HepG2 (cell line): ENCODE measurements at regions not wholly inside any gene's neighbourhood (a gene's known extent, or its start where the extent isn't known, plus 50 kb on each side); places are given as distances from the start of the nearest gene placed in this dataset.
A peak's percentile ranks its signal among the peaks of the same experiment; 100 is the strongest.

Experiments used
- ATAC-seq: fragments of 200-7000 bp; cut with Tn5 transposase; 3 replicates; pipeline ENCODE4 v1.9.1; 2020; ENCODE audit warnings: mild to moderate bottlenecking, moderate library complexity
- BruUV-seq: library from RNA; stranded (reverse); fragments of 400-500 nt; replicated peaks from 2 replicates; lab custom pipeline; 2021; lab: Mats Ljungman, UMichigan
- CTCF ChIA-PET: fragments of 300-600 bp; formaldehyde crosslinking; extraction: SDS; loops from one replicate; lab custom pipeline; 2021; ENCODE audit warnings: low total read pairs, inconsistent platforms, low intra/inter-chr PET ratio; lab: Yijun Ruan, JAX
- POLR2A ChIA-PET: fragments of 350-600 bp; sonication (Branson Sonifier 250); formaldehyde crosslinking; loops from one replicate; lab custom pipeline; 2020; ENCODE audit warnings: antibody characterized with exemption, inconsistent platforms; lab: Yijun Ruan, JAX
- DNase-seq: peaks from one replicate; pipeline ENCODE4 v3.0.0-alpha.2; 2015; ENCODE audit warnings: low spot score
- FAIRE-seq: peaks from 3 replicates; lab custom pipeline; 2011; peaks lifted over from hg19 to GRCh38; lab: Jason Lieb, UNC
- H2AFZ ChIP-seq: one replicate; pipeline ENCODE4 v1.6.1; 2011; ENCODE audit warnings: low read length, inconsistent platforms
- H3K27ac ChIP-seq: fragments of 300-600 bp; 3 replicates; pipeline ENCODE4 v1.8.0; 2011; ENCODE audit warnings: mixed run types, mild to moderate bottlenecking, mixed read lengths, low read length, inconsistent platforms; ENCODE audit not compliant: insufficient read depth; ENCODE audit errors: extremely low read length
- H3K27me3 ChIP-seq, 2 experiments: fragments of 200-600 bp in 1 of 2; 2 replicates in 1 of 2; 3 replicates in 1 of 2; pipeline versions ENCODE4 v1.6.0 to v1.8.0; 2011; ENCODE audit warnings: low read length in 2 of 2, mild to moderate bottlenecking in 2 of 2, moderate library complexity in 2 of 2, inconsistent platforms in 1 of 2; ENCODE audit not compliant: insufficient read depth in 2 of 2, control insufficient read depth in 1 of 2
- H3K36me3 ChIP-seq, 2 experiments: fragments of 200-600 bp in 1 of 2; replicated peaks in 1 of 2; 2 replicates in 1 of 2; 3 replicates in 1 of 2; pipeline versions ENCODE4 v1.5.1 to v1.8.0; 2011; ENCODE audit warnings: low read length in 2 of 2, inconsistent platforms in 1 of 2; ENCODE audit not compliant: insufficient read depth in 2 of 2, control insufficient read depth in 1 of 2
- H3K4me1 ChIP-seq: 2 replicates; pipeline ENCODE4 v1.5.1; 2012; ENCODE audit warnings: low read length, inconsistent platforms; ENCODE audit not compliant: insufficient read depth
- H3K4me2 ChIP-seq: 2 replicates; pipeline ENCODE4 v1.6.0; 2011; ENCODE audit warnings: low read depth, low read length, inconsistent platforms
- H3K4me3 ChIP-seq, 3 experiments: fragments of 200-600 bp in 1 of 3; sonication (generic), shearing (Covaris generic) in 1 of 3; replicated peaks in 1 of 3; 2 replicates each; pipeline ENCODE4 v1.5.1; 2011 to 2016; ENCODE audit warnings: low read length in 3 of 3, inconsistent platforms in 2 of 3, low read depth in 2 of 3, mild to moderate bottlenecking in 2 of 3, control low read depth in 1 of 3, mixed read lengths in 1 of 3; ENCODE audit not compliant: insufficient read depth in 1 of 3
- H3K79me2 ChIP-seq: one replicate; pipeline ENCODE4 v1.6.1; 2011; ENCODE audit warnings: low read length, inconsistent platforms; ENCODE audit not compliant: insufficient read depth
- H3K9ac ChIP-seq: 2 replicates; pipeline ENCODE4 v1.6.0; 2011; ENCODE audit warnings: mild to moderate bottlenecking, low read depth, low read length, inconsistent platforms; ENCODE audit not compliant: insufficient read depth
- H3K9me3 ChIP-seq: 2 replicates; pipeline ENCODE4 v1.5.1; 2012; ENCODE audit warnings: mild to moderate bottlenecking, low read length
- H4K20me1 ChIP-seq: 2 replicates; pipeline ENCODE4 v1.6.0; 2011; ENCODE audit warnings: inconsistent platforms, mild to moderate bottlenecking, low read length, moderate library complexity; ENCODE audit not compliant: insufficient read depth
- DMAP1 ChIP-seq: IDR thresholded peaks from 2 replicates; pipeline ENCODE4 v1.6.1; 2016
- HDAC6 ChIP-seq: fragments of 200-600 bp; sonication (generic); IDR thresholded peaks from 2 replicates; pipeline ENCODE4 v1.7.0; 2017; ENCODE audit warnings: mild to moderate bottlenecking, antibody characterized with exemption, low read length, low read depth
- PCBP2 ChIP-seq: fragments of 200-400 bp; formaldehyde crosslinking; optimal IDR thresholded peaks from 2 replicates; pipeline ENCODE3; 2018; ENCODE audit warnings: low read length, low read depth; ENCODE audit not compliant: poor library complexity, severe bottlenecking
- STAG1 ChIP-seq: sonication (generic); formaldehyde crosslinking; IDR thresholded peaks from 2 replicates; pipeline ENCODE4 v1.4.0; 2020; ENCODE audit warnings: missing genetic modification reagents
- WGBS: methylation state at CpG from one replicate; pipeline ENCODE4 v1.1.6; 2017; ENCODE audit warnings: low lambda C conversion rate; 5-methylcytosine and 5-hydroxymethylcytosine counted together
- in situ Hi-C: cut with HindIII; loops from 2 replicates; pipeline ENCODE4 v1.10.0; 2017; ENCODE audit warnings: low pct_unique_long_range_greater_than_20kb; ENCODE audit not compliant: extremely low pct_ligation_motif_present
- intact Hi-C: fragments of 100-400 bp; cut with micrococcal nuclease; formaldehyde crosslinking; loops from one replicate; pipeline ENCODE4 v1.10.0; 2022; ENCODE audit not compliant: unreplicated experiment
- TF ChIP-seq, protein P1 (sequence below): sonication (generic); formaldehyde crosslinking; IDR thresholded peaks from 2 replicates; pipeline ENCODE4 v1.5.0; 2020; ENCODE audit warnings: mild to moderate bottlenecking, missing genetic modification reagents, moderate library complexity
- TF ChIP-seq, protein P2 (sequence below): sonication (generic); formaldehyde crosslinking; IDR thresholded peaks from 2 replicates; pipeline ENCODE4 v1.4.0; 2020; ENCODE audit warnings: mild to moderate bottlenecking, missing genetic modification reagents

DNA sequence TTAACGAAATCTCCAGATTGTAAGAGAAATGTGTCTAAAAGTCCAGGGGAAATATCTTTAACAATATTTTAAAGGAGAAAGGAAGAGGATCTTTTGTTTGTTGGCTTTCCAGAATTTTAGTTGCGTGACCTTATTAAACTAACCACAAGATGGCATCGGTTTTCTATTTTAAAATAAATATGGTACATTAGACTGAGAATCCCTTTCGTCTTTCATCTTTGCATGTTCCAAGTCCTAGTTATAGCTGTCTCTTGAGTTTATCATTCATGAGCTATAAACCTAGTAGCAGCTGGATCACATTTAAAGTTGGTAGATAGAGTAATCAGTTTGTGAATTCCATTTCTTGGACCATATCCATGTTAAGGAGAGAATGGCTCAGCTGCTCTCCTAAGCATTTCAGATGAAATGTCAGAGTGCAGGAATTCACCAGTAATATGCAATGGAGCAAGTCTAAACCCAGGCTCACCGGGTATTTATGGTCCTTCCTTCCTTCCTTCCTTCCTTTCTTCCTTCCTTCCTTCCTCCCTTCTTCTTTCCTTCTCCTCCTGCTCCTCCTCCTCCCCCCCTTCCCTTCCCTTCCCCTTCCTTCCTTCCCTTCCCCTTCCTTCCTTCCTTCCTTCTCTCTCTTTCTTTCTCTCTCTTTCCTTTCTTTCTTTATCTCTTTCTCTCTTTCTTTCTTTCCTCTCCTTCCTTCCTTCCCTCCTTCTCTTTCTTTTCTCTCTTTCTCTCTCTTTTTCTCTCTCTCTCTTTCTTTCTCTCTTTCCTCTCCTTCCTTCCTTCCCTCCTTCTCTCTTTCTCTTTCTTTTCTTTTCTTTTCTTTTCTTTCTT is 57.8 kb upstream of the RAB18 start:
- H3K4me2 ChIP-seq: no peak overlapping the region
- no peaks in the 10 kb centered on the region for H3K79me2 ChIP-seq
- no peak overlapping the region for H2AFZ ChIP-seq
- BruUV-seq: no TSS peak
- DNase-seq: peak; percentile 3
- FAIRE-seq: no peak
- ATAC-seq: no peak
- peak; percentile 39 for TF ChIP-seq PCBP2
- TF ChIP-seq, protein P1, sequence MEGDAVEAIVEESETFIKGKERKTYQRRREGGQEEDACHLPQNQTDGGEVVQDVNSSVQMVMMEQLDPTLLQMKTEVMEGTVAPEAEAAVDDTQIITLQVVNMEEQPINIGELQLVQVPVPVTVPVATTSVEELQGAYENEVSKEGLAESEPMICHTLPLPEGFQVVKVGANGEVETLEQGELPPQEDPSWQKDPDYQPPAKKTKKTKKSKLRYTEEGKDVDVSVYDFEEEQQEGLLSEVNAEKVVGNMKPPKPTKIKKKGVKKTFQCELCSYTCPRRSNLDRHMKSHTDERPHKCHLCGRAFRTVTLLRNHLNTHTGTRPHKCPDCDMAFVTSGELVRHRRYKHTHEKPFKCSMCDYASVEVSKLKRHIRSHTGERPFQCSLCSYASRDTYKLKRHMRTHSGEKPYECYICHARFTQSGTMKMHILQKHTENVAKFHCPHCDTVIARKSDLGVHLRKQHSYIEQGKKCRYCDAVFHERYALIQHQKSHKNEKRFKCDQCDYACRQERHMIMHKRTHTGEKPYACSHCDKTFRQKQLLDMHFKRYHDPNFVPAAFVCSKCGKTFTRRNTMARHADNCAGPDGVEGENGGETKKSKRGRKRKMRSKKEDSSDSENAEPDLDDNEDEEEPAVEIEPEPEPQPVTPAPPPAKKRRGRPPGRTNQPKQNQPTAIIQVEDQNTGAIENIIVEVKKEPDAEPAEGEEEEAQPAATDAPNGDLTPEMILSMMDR (CRISPR knock-in tag): peak; percentile 48
- no peak for TF ChIP-seq HDAC6
- no peak for TF ChIP-seq DMAP1 (CRISPR knock-in tag)
- TF ChIP-seq, protein P2, sequence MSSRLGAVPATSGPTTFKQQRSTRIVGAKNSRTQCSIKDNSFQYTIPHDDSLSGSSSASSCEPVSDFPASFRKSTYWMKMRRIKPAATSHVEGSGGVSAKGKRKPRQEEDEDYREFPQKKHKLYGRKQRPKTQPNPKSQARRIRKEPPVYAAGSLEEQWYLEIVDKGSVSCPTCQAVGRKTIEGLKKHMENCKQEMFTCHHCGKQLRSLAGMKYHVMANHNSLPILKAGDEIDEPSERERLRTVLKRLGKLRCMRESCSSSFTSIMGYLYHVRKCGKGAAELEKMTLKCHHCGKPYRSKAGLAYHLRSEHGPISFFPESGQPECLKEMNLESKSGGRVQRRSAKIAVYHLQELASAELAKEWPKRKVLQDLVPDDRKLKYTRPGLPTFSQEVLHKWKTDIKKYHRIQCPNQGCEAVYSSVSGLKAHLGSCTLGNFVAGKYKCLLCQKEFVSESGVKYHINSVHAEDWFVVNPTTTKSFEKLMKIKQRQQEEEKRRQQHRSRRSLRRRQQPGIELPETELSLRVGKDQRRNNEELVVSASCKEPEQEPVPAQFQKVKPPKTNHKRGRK (CRISPR knock-in tag): 0 out of 2 replicates have a peak, but pooled peaks have one; percentile 53
- peak; percentile 48 for TF ChIP-seq STAG1
- TF ChIP-seq, all 625 proteins: peak for 4
- Histone ChIP-seq H3K36me3 (no peaks in the 10 kb centered on the region), H3K27me3 (0 out of 5 replicates have a peak, but pooled peaks cover 0 to 4% of the 10 kb centered on the region in 2 experiments), H3K9ac (no peak overlapping the region), H4K20me1 (no peaks in the 10 kb centered on the region), H3K4me1 (no peaks in the 10 kb centered on the region), H3K4me3 (no peak overlapping the region), H3K27ac (no peak overlapping the region), H3K9me3 (no peaks in the 10 kb centered on the region)
- POLR2A ChIA-PET: no interaction called here
- in situ Hi-C loops (loop anchor here (10.0 kb wide), 1 partner anchor 208 kb away; no protein-coding TSS in a partner anchor), intact Hi-C loops (loop anchor here (2.0 kb wide), 1 partner anchor 210 kb away; no protein-coding TSS in a partner anchor)
- CTCF ChIA-PET: interaction anchor here (1.4 to 1.5 kb wide), 2 partner anchors 210 to 796 kb away, joined by 3 to 7 read pairs; no protein-coding TSS in a partner anchor
- 7% methylated on average over 5 of the region's 5 CpGs for WGBS
